ENCODE measurements at regions not wholly inside any gene's neighbourhood (a gene's known extent, or its start where the extent isn't known, plus 50 kb on each side); places are given as distances from the start of the nearest gene placed in this dataset.

DNA sequence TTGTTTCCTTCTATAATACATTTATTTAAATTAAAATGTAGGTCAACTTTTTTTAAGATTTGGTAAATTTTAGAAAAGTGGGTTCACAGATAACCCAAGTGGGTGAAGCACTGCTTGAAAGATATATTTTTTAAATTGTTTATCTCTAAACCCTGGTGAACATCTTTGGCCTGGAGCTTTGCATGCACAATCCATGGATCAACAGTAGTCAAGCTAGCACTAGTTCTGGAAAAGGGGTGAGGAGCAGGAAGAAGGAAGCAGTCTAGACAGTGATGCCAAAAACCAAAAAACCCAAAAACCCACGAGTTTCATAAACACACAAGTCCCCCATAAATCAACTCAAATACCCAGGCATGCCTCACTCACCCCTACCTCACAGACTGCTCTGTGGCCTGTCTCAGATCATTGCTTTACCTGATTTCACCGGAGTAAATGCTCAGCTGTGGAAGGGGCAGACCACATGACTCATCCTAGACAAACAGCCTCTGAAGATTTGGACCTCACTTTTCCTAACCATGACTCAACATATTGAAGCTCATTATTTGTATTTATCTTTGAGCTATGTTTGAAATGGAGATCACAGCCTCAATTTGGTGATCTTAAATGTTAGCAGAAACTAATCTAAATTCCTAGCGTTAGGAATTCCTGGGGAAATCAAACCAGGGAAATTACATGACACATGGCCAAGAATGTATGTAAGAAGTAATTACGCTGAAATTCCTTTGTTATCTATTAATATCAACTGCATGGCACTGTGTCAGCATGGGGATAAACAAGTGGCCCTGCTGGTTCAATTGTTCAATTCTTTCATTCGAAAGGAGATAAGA lies 149.6 kb downstream of the ZNF608 start:
- no peak for TF ChIP-seq TAF1 (IDR thresholded peaks at IDR 0.05; ENCODE audit: borderline replicate concordance, insufficient read depth, low read length)
- no peak for TF ChIP-seq SIN3A (IDR thresholded peaks at IDR 0.05; ENCODE audit: borderline replicate concordance, insufficient read depth, low read length)
- no peak for TF ChIP-seq POLR2AphosphoS5 (IDR thresholded peaks at IDR 0.05; ENCODE audit: low read depth, low read length)

DNA sequence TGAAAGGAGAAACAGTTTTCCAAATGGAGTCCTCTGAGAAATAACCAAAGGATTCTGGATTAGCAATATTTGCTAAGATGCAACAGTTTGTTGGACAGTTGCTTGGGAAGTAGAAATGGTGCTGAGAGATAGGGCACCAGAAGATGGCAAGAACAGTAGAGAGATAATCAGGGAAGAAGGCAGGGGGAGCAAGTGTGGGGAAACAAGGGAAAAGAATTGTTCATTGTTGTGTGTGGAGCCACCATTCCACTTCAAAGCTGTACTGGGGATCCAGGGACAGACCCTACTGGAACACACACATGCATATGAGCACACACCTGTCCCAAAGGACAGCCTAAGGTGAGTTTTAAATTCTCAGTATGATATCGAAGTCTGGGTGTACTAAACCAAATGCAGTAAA lies 152.5 kb downstream of the ZNF608 start:
- TF ChIP-seq TAF1 (IDR thresholded peaks at IDR 0.05; ENCODE audit: borderline replicate concordance, insufficient read depth, low read length) (no peak), FOXP2 (optimal IDR thresholded peaks at IDR 0.05; ENCODE audit: borderline replicate concordance, extremely low read depth, extremely low read length, insufficient read depth) (no peak), POLR2AphosphoS5 (IDR thresholded peaks at IDR 0.05; ENCODE audit: low read depth, low read length) (no peak), SIN3A (IDR thresholded peaks at IDR 0.05; ENCODE audit: borderline replicate concordance, insufficient read depth, low read length) (no peak)
- TF ChIP-seq, protein P1, sequence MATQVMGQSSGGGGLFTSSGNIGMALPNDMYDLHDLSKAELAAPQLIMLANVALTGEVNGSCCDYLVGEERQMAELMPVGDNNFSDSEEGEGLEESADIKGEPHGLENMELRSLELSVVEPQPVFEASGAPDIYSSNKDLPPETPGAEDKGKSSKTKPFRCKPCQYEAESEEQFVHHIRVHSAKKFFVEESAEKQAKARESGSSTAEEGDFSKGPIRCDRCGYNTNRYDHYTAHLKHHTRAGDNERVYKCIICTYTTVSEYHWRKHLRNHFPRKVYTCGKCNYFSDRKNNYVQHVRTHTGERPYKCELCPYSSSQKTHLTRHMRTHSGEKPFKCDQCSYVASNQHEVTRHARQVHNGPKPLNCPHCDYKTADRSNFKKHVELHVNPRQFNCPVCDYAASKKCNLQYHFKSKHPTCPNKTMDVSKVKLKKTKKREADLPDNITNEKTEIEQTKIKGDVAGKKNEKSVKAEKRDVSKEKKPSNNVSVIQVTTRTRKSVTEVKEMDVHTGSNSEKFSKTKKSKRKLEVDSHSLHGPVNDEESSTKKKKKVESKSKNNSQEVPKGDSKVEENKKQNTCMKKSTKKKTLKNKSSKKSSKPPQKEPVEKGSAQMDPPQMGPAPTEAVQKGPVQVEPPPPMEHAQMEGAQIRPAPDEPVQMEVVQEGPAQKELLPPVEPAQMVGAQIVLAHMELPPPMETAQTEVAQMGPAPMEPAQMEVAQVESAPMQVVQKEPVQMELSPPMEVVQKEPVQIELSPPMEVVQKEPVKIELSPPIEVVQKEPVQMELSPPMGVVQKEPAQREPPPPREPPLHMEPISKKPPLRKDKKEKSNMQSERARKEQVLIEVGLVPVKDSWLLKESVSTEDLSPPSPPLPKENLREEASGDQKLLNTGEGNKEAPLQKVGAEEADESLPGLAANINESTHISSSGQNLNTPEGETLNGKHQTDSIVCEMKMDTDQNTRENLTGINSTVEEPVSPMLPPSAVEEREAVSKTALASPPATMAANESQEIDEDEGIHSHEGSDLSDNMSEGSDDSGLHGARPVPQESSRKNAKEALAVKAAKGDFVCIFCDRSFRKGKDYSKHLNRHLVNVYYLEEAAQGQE (IDR thresholded peaks at IDR 0.05; ENCODE audit: insufficient read depth in 1 of 2, low read depth in 2 of 2, low read length in 2 of 2) = no peak

DNA sequence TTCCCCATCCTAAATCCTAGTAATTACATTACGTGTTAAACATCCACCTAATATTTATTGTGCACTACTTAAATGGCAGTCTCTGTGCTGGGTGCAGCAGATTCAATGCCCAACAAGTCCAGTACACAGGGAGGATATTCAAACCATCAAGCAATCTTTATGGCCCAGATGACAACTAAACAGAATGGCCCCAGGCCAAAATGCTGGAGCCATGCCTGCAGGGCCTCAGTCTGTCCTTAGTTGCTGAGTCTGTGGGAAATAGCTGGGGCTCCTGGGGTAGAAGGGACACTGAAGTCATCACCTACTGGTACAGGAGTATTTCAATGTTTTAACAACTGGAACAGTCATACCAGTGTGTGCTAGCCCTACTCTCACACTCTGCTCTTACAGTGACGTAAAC lies 153.5 kb downstream of the ZNF608 start:
- no peak for TF ChIP-seq TAF1 (IDR thresholded peaks at IDR 0.05; ENCODE audit: borderline replicate concordance, insufficient read depth, low read length)
- TF ChIP-seq SIN3A (IDR thresholded peaks at IDR 0.05; ENCODE audit: borderline replicate concordance, insufficient read depth, low read length) = no peak
- TF ChIP-seq POLR2AphosphoS5 (IDR thresholded peaks at IDR 0.05; ENCODE audit: low read depth, low read length) = no peak
- TF ChIP-seq, protein P1 (IDR thresholded peaks at IDR 0.05; ENCODE audit: insufficient read depth in 1 of 2, low read depth in 2 of 2, low read length in 2 of 2) = no peak
- TF ChIP-seq FOXP2 (optimal IDR thresholded peaks at IDR 0.05; ENCODE audit: borderline replicate concordance, extremely low read depth, extremely low read length, insufficient read depth) = no peak

DNA sequence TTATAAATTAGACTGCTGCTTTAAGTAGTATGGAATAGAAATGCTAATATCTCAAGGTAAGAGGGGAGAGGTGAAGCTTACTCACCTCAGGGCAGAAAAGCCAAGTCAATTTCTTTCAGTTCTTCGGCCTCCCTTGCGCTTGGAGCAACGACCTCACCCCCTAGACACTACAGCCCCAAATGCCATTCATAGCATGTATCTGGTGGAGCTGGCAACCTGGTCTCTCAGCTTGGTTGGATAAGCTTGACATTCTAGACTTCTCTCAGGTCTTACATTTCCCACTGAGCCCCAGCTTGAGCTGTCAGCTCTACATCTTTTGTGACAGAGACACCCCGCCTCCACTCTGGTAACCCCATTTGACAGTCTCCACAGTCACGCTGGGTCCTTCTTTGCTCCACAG lies 154.9 kb downstream of the ZNF608 start:
- no peak for TF ChIP-seq FOXP2 (optimal IDR thresholded peaks at IDR 0.05; ENCODE audit: borderline replicate concordance, extremely low read depth, extremely low read length, insufficient read depth)
- TF ChIP-seq, protein P1 (IDR thresholded peaks at IDR 0.05; ENCODE audit: insufficient read depth in 1 of 2, low read depth in 2 of 2, low read length in 2 of 2) = no peak
- no peak for TF ChIP-seq SIN3A (IDR thresholded peaks at IDR 0.05; ENCODE audit: borderline replicate concordance, insufficient read depth, low read length)
- TF ChIP-seq POLR2AphosphoS5 (IDR thresholded peaks at IDR 0.05; ENCODE audit: low read depth, low read length) = no peak
- no peak for TF ChIP-seq TAF1 (IDR thresholded peaks at IDR 0.05; ENCODE audit: borderline replicate concordance, insufficient read depth, low read length)

DNA sequence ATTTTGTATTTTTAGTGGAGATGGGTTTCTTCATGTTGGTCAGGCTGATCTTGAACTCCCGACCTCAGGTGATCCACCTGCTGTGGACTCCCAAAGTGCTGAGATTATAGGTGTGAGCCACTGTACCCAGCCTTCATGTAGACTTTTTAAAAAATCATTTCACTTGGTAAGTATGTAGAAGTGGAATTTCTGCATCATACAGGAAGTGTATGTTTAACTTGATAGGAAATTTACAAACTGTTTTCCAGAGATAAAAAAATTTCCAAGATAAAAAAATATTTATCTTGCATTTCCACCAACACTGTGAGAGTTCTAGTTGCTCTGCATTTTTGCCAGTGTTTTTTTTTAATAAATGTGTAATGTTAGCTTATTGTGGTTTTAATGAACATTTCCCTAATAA lies 155.8 kb downstream of the ZNF608 start:
- TF ChIP-seq FOXP2 (optimal IDR thresholded peaks at IDR 0.05; ENCODE audit: borderline replicate concordance, extremely low read depth, extremely low read length, insufficient read depth) = no peak
- no peak for TF ChIP-seq TAF1 (IDR thresholded peaks at IDR 0.05; ENCODE audit: borderline replicate concordance, insufficient read depth, low read length)
- TF ChIP-seq, protein P1 (IDR thresholded peaks at IDR 0.05; ENCODE audit: insufficient read depth in 1 of 2, low read depth in 2 of 2, low read length in 2 of 2) = no peak
- no peak for TF ChIP-seq SIN3A (IDR thresholded peaks at IDR 0.05; ENCODE audit: borderline replicate concordance, insufficient read depth, low read length)
- TF ChIP-seq POLR2AphosphoS5 (IDR thresholded peaks at IDR 0.05; ENCODE audit: low read depth, low read length) = no peak
